ENCODE measurements at regions not wholly inside any gene's neighbourhood (a gene's known extent, or its start where the extent isn't known, plus 50 kb on each side); places are given as distances from the start of the nearest gene placed in this dataset.

DNA sequence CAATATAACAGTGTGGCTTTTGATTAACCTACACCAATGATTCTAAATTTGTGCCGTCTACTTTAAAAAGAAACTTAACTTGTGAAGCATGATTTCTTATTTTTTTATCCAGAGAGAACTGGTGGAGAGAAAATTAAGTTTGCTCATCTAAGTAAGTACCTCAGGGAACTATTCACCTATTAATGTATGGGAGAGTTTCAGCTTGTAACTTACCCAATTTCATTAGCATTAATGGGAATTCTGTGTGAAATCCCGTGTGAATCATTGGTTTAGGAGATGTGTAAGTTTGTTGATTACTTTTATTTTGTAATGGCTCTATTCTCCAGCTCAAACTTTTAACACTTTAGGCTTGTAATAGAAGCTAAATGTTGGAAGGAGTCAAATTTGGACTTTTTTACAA is 1061.5 kb downstream of the TDRD15 start:
- no peak for TF ChIP-seq BHLHE40 (IDR thresholded peaks at IDR 0.05; ENCODE audit: low read depth, low read length)
- TF ChIP-seq RAD21 (IDR thresholded peaks at IDR 0.05; ENCODE audit: low read length): no peak
- no peak for TF ChIP-seq FOS (IDR thresholded peaks at IDR 0.05; ENCODE audit: low read depth, low read length)
- no peak for TF ChIP-seq SMC3 (IDR thresholded peaks at IDR 0.05; ENCODE audit: low read depth, low read length)

All from IMR-90 (cell line).